Ramos (cell line): ENCODE measurements at regions not wholly inside any gene's neighbourhood (a gene's known extent, or its start where the extent isn't known, plus 50 kb on each side); places are given as distances from the start of the nearest gene placed in this dataset.
"Not testable (repeated sequence)": the region's sequence is repeated elsewhere in the genome, so short reads cannot be mapped to it uniquely, and the experiment has no call there.

Source experiments
- in situ Hi-C: fragments of 300-500 bp; cut with MboI; formaldehyde crosslinking; loops from one replicate; pipeline ENCODE4 v1.14.3; 2022; ENCODE audit warnings: low sequenced_read_pairs; ENCODE audit not compliant: unreplicated experiment

DNA sequence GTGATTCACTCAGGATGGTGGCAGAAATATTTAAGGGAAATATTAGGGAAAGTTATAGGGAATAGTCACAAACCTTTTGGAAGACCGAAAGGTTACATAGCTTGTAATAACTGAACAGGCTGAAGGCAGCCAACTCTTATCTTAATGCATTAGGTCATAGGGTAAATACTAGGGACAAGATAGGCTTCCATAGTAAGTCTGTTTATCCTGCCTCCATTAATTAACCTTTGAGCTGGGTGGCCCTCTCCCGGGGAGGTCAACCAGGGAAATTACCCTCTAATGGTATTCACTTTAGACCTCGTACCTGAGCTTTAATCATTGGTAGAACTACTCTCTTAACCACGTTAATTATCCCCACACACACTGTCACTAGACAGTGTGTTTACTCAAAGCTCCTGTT is 981.8 kb downstream of the SLC16A7 start:
- in situ Hi-C loops: no loop called here

DNA sequence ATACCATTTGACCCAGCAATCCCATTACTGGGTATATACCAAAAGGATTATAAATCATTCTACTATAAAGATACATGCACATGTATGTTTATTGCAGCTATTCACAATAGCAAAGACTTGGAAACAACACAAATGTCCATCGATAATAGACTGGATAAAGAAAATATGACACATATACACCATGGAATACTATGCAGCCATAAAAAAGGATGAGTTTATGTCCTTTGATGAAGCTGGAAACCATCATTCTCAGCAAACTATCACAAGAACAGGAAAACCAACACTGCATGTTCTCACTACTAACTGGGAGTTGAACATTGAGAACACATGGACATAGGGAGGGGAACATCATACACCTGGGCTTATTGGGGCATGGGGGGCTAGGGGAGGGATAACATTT is 991.8 kb downstream of the SLC16A7 start:
- in situ Hi-C loops: not testable (repeated sequence)

DNA sequence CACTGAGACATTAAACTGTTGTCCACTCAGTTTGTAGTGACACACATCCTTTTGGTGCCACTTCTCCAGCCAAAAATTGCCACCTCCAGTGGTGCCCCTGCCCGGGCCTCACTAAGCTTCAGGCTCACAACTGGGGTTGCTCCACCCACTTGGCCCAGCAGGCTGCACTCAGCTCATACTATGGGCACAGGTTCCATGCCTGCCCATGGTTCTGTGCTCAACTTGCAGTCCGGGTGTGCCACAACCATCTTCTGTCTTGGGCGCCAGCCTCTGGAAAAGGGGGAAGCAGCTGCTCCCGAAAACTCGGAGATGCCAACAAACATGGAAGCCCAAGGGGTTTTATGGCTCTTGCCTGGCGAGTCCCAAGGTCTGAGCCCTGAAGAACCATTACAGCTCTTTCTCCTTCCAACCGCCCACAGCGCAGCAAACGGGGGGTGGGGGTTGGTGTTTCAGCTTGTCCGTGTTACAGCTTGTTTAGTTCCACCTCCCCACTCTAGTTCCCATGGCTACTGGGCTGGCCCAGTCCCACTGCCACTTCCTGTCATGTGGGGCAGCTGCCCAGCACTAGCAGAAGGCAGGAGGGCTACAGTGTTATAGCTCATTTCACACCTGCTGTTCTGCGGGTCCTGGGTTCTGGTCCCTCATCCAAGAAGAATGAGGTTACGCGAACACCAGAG is 998.3 kb downstream of the SLC16A7 start:
- in situ Hi-C loops: no loop called here

DNA sequence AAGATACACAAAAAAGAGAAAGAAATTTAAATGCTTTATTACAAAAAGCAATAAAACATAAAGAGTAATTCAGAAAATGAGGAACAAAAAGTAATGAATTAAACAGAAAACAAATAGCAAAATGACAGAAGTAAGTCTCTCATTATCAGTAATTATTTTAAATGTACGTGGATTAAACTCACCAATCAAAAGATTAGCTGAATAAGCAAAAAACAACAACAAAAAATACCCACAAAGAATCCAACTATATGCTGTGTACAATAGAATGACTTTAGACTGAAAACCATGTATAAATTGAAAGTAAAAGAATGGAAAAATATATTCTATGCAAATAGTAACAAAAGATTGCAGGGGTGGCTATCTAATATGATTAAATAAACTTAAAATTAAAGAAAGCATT is 1006.8 kb downstream of the SLC16A7 start:
- in situ Hi-C loops: no loop called here

DNA sequence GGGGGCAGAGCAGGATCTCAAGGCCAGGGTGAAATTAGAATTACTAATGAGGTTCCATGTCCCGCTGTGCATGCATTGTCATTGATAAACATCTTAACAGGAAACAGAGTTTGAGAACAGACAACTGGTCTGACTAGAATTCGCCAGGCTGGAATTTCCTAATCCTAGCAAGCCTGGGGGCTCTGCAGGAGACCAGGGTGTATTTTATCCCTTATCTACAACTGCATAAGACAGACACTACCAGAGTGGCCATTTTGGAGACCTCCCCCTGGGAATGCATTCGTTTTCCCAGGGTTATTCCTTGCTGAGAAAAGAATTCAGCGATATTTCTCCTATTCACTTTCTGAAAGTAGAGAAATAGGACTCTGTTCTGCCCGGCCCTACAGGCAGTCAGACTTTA is 1007.6 kb downstream of the SLC16A7 start:
- in situ Hi-C loops: not testable (repeated sequence)

DNA sequence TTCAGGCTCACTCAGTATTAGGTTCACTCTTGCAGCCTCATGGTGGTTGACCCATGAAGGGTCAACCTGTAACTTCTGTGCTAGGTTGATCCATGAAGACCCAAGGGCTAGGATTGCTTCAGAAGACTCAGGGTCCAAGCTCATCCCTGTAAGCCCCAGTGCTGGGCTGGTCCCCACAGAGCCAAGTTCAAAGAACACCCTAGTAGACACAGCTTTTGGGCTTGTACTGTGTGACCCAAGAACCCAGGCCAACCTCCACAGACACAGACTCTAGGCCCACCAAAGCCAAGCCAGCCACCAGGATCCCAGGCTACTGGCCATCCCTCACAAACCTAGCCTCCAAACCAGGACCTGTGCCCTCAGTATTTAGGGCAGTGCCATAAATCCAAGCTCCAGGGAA is 1020.6 kb downstream of the SLC16A7 start:
- in situ Hi-C loops: no loop called here

DNA sequence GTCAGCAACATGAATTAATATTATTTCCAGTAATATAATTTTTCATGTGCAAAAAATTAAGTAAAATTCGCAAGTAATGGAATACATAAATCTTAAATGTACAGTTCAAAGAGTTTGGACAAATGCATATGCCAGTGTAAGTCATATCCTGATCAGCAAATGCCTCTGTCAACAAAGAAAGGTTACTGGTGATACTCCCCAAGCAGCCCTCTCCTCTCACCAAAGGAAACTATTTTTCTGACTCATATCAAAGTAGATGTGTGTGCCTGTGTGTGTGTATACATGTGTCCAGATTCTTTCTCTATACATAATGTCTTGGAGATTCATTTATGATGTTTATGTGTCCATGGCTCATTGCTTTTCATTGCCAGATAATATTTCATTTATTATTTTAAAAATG is 1035.0 kb downstream of the SLC16A7 start:
- in situ Hi-C loops: no loop called here

DNA sequence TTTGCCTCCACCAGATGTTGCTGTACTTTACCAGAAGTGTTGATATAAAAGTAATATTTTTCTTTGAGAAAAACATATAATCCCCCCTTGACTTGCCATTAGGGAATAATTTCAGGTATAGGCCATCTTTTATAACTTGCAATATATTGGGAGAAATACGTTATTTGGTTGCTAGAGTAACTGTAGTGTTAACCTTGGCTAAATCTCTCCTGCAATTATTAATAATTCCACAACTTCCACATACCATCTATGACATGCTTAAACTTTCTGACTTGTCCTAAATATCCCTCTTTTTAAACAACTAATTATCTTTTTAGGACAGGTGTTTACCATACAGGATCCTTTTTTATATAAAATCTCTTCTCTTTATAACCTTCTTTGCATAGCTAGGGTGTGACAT is 1048.2 kb downstream of the SLC16A7 start:
- in situ Hi-C loops: no loop called here

DNA sequence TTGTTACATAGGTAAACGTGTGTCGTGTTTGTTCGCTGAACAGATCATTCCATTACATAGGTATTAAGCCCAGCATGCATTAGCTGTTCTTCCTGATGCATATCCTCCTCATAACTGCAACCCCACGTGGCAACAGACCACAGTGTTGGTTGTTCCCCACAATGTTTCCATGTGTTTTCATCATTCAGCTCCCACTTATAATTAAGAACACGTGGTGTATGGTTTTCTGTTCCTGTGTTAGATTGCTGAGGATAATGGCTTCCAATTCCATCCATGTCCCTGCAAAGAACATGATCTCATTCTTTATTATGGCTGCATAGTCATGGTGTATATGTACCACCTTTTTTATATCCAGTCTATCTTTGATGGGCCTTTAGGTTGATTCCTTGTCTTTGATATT is 1071.1 kb downstream of the SLC16A7 start:
- in situ Hi-C loops: no loop called here

DNA sequence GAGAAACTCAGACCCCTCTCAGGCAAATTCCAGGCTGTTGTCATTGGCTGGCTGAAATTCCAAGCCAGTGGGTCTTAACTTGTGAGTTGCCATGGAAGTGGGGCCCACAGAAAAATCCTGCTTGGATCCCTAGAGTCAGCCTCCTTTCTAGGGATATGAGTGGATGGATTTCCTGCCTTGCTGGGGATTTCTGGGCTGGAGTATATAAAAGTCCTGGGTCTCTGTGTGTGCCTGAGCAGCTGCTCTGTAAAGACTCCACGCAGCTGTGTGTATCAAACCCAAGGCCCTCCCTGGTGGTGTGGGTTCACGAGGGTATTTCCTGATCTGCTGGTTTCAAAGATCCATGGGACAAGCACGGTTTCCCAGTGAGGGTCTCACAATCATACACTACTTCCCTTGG is 1077.1 kb downstream of the SLC16A7 start:
- in situ Hi-C loops: no loop called here

DNA sequence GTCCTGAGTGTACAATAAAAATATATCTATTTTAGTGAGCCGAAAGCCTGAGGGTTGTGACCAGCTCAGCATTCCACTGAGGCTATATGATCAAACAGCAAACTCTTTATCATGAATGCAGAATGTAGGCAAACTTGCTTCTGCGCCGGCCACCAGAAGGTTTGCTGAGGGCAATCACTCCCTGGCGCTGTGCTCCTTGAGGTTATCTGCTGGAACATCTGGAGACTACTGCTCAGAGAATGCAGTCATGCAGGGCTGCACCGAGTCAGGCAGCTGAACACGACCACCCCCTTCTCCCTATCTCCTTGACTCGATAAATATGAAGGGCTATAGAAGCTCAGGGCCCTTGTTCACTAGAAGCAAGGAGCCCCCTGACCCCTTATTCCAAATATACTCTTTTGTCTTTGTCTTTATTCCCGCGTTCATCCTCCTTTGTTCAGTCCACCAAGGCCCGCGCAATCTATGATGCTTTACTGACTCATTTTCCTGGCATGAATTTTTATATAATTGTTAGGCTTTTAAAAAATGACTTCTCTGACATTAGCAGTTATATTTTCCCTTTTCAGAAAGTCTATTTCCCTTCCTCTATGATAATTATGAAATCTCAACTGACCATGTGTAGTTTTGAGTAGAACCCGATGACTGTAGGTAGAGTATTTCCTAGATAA is 1089.3 kb downstream of the SLC16A7 start:
- in situ Hi-C loops: no loop called here

DNA sequence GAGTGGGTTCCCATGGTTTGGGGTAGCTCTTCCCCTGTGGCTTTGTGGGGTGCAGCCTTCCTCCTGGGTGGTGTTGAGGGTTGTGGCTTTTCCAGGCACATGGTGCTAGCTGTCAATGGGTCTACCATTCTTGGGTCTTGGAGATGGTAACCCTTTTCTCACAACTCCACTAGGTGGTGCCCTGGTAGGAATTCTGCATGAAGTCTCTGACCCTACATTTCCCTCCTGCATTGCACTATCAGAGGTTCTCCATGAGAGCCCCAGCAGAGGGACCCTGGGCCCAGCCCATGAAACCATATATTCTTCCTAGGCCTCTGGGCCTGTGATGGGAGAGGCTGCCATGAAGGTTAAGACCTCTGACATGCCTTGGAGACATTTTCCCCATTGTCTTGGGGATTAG is 1093.3 kb downstream of the SLC16A7 start:
- in situ Hi-C loops: no loop called here

DNA sequence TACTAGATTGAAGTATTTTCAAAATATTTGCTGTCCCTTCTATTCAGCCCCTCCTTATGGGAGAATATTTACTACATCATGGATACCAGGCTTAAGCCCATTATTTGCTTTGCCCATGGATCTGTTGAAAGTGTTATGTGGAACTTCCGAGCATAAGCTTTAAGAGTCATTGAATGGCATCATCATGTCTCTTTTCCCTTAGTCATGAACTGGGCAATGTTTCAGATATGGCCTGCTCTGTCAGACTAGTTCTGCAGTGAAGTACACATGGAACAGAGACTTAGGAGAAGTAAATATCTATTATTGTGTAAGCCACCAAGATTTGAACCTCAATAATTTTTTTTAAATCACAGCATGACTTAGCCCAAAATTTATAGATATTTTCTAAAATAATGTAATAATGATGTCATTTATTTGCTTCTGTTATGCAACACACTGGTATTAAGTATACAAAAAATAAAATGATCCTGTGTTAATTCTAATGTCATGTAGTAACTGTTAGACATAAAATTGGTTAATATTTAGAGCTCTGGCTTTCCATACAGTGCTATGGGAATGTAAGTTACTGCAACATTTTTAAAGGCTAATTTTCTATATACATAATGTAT is 1097.3 kb downstream of the SLC16A7 start:
- in situ Hi-C loops: no loop called here

DNA sequence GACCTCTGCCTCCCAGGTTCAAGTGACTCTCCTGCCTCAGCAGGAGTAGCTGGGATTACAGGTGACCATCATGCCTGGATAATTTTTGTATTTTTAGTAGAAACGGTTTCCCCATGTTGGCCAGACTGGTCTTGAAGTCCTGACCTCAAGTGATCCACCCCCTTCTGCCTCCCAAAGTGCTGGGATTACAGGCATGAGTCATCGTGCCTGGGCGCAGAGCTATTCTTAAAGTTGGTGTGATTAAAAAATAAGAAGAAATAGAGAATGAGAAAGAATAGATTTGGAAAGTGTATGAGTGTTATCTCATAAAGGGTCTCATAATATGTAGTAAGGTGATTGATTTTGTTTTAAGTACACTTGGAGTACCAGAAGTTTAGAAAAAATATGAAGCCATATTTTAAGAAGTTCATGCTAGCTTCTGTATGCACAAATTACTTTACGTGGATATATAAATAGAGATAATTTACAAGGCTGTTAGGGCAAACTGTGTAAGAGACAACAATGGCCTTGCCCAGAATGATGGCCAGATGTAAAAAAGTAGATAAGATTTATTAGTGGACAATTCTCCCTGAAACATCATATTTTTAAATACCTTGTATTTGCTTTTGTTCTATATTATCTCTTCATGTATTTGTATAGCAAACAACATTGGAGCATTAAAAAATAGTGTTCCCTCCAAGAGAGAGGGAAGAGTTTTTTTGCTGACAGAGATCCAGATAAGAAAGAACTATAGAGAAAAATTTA is 1108.5 kb downstream of the SLC16A7 start:
- in situ Hi-C loops: no loop called here

DNA sequence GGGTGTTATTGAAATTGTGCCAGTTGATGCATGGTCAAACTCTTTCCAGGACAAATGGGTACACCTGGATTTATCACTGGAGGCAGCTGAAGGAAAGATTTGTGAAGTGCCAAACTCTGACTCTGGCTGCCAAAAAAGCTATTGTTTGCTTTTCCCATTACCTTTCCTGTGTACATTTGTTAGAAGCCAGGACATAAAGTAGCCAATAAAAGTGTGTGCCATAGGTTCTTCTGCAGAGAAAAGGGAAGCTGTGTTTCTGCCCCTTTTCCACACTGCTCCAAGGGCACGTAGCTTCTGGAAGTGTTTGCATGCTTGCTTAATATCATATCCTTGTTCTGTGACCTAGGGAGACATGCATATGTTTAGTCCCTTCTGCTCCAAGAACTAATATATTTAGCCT is 1114.4 kb downstream of the SLC16A7 start:
- in situ Hi-C loops: no loop called here

DNA sequence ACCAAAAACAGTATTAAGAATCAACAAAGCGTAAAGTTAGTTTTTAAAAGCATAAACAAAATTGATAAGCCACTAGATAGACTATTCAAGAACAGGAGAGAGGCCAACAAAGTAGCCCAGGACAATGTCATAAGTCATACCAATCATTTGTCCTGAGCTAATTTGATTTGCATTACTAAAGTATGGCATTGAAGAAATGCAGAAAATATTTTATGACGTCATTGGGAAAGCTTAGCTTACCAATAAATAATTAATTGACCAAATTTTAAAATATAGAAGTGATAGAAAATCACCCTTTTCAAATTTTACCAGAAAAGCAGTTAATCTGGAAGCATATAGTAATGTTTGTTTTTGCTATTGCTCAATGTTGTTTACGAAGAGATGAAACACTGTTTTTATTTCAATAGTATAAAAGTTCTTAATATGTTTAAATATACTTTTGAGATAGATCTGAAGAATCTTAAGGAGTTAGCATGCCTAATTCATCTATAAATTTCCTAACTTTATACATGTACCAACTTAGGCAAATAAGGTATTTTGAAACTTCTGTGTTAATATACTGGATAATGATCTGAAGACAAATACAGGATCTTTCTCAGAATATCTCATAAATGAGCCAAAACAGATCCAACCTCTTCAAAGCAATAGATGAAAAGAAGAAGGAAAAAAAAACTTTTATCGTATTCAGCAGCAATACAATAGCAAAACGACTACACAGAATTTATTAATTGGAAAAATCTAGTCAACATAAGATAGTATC is 1118.5 kb downstream of the SLC16A7 start:
- in situ Hi-C loops: no loop called here

DNA sequence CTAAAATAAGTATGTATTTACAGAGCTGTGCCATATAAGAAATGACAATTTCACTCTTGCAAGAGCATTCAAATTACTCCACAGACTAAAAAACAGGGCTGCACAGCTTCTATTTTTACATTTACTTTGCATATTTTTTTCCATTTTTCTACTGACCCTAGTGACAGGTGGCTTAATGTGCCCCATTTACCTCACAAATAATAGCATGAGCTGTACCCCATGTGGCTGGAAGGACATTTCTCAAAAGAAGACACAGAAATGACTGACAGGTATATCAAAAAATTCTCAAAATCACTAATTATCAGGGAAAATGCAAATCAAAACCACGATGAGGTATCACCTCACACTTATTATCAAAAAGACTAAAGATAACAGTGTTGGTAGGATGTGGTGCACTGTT is 1128.6 kb downstream of the SLC16A7 start:
- in situ Hi-C loops: no loop called here

DNA sequence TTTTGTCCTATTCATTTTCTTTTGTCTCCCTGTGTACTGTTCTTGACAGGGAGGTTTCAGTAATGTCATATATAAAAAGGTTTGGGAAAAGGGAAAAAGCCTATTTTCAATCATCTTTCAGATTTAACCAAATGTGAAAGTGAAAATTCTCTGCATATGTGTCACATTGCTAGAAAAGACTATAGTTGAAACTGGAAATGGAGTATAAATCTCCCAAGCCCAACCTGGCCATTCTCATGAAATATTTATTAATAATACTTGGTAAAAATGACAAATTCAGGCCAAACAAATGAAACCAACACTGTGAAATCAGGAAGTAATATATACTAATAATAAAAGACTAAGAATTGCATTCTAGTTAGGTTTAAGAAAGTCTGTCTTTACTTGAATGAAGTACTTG is 1129.2 kb downstream of the SLC16A7 start:
- in situ Hi-C loops: no loop called here

DNA sequence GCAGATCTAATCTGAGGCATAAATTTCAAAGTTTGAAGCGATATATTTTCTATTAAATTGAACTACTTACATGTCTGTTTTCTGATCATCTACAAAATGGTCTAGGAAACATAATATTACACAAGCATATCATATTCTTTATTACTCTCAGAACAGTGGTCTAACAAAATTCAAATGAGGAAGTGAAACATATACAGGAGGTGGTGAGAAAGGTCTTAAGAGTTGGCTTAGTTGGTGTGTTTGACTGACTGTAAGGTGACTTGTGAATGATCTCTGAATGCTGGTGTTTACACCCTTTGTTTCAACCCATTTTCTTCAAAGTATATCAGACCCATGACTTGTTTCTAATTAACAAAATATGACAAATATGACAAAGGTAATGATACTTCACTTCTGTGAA is 1156.8 kb downstream of the SLC16A7 start:
- in situ Hi-C loops: no loop called here

DNA sequence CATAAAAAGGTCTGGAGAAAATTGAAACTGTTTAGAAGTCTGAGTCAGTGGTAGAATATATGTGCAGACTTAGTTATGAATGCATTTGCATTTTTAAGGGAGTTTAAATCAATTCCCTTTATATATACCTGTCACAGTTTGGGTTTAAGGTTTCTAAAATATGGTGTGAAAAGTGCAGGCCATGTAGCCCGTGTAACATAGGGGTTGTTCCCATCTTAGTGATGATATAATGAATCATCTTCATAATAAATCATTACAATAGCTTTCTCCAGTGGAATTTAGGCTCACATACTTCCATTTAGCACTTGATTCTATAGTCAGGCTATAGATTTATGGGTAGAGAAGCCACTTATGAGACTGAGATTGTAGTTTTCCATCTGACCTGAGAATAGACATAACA is 1162.4 kb downstream of the SLC16A7 start:
- in situ Hi-C loops: no loop called here
